ENCODE measurements at regions not wholly inside any gene's neighbourhood (a gene's known extent, or its start where the extent isn't known, plus 50 kb on each side); places are given as distances from the start of the nearest gene placed in this dataset.

DNA sequence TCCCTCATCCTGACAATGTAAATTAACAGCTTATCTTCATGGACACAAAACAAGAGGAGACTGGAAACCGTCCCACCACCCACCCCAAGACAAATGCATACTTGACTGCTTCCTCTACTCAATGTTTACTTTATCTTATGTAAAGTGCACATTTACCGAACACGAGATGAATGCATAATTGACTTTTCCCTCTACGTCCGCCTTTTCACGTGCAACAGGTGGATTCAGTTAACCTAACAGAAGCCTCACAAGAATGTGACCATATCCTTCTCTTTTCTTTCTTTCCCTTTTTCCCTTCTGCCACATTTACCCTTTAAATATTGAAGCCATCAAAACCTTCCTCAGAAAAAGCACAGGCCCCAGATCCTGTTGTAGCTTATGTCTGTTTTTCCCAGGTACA lies 468.0 kb downstream of the UQCRFS1 start:
- no peak for TF ChIP-seq GATA3 (IDR thresholded peaks at IDR 0.05; ENCODE audit: borderline replicate concordance)
- TF ChIP-seq, protein P1, sequence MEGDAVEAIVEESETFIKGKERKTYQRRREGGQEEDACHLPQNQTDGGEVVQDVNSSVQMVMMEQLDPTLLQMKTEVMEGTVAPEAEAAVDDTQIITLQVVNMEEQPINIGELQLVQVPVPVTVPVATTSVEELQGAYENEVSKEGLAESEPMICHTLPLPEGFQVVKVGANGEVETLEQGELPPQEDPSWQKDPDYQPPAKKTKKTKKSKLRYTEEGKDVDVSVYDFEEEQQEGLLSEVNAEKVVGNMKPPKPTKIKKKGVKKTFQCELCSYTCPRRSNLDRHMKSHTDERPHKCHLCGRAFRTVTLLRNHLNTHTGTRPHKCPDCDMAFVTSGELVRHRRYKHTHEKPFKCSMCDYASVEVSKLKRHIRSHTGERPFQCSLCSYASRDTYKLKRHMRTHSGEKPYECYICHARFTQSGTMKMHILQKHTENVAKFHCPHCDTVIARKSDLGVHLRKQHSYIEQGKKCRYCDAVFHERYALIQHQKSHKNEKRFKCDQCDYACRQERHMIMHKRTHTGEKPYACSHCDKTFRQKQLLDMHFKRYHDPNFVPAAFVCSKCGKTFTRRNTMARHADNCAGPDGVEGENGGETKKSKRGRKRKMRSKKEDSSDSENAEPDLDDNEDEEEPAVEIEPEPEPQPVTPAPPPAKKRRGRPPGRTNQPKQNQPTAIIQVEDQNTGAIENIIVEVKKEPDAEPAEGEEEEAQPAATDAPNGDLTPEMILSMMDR (IDR thresholded peaks at IDR 0.05) = no peak
- TF ChIP-seq, protein P2, sequence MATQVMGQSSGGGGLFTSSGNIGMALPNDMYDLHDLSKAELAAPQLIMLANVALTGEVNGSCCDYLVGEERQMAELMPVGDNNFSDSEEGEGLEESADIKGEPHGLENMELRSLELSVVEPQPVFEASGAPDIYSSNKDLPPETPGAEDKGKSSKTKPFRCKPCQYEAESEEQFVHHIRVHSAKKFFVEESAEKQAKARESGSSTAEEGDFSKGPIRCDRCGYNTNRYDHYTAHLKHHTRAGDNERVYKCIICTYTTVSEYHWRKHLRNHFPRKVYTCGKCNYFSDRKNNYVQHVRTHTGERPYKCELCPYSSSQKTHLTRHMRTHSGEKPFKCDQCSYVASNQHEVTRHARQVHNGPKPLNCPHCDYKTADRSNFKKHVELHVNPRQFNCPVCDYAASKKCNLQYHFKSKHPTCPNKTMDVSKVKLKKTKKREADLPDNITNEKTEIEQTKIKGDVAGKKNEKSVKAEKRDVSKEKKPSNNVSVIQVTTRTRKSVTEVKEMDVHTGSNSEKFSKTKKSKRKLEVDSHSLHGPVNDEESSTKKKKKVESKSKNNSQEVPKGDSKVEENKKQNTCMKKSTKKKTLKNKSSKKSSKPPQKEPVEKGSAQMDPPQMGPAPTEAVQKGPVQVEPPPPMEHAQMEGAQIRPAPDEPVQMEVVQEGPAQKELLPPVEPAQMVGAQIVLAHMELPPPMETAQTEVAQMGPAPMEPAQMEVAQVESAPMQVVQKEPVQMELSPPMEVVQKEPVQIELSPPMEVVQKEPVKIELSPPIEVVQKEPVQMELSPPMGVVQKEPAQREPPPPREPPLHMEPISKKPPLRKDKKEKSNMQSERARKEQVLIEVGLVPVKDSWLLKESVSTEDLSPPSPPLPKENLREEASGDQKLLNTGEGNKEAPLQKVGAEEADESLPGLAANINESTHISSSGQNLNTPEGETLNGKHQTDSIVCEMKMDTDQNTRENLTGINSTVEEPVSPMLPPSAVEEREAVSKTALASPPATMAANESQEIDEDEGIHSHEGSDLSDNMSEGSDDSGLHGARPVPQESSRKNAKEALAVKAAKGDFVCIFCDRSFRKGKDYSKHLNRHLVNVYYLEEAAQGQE (IDR thresholded peaks at IDR 0.05) = no peak
- no peak for TF ChIP-seq POLR2A (IDR thresholded peaks at IDR 0.05; ENCODE audit: low read length)
- no peak for TF ChIP-seq RFX5 (IDR thresholded peaks at IDR 0.05)
- TF ChIP-seq MAFK (IDR thresholded peaks at IDR 0.05; ENCODE audit: partially characterized antibody) = no peak
- TF ChIP-seq HEYL (CRISPR knock-in tag; IDR thresholded peaks at IDR 0.05) = no peak

Data from A549 (cell line).